DOHH2 (cell line): ENCODE measurements at regions not wholly inside any gene's neighbourhood (a gene's known extent, or its start where the extent isn't known, plus 50 kb on each side); places are given as distances from the start of the nearest gene placed in this dataset.
"Not testable (repeated sequence)": the region's sequence is repeated elsewhere in the genome, so short reads cannot be mapped to it uniquely, and the experiment has no call there.

Source experiments
- H3F3A ChIP-seq: fragments of 200-600 bp; sonication (generic), shearing (Covaris generic); 2 replicates; pipeline ENCODE4 v1.6.0; 2016; ENCODE audit warnings: antibody characterized with exemption, mild to moderate bottlenecking; ENCODE audit not compliant: control insufficient read depth, insufficient read depth
- H3K27ac ChIP-seq: fragments of 200-600 bp; sonication (generic); 2 replicates; pipeline ENCODE4 v1.5.1; 2014; ENCODE audit warnings: low read depth, mild to moderate bottlenecking, low read length, moderate library complexity
- H3K27me3 ChIP-seq: fragments of 200-600 bp; sonication (generic); 2 replicates; pipeline ENCODE4 v1.6.1; 2014; ENCODE audit warnings: mild to moderate bottlenecking, low read length, mixed read lengths; ENCODE audit not compliant: control insufficient read depth
- H3K36me3 ChIP-seq: fragments of 200-600 bp; sonication (generic); 2 replicates; pipeline ENCODE4 v1.6.1; 2014; ENCODE audit warnings: mild to moderate bottlenecking, low read length, moderate library complexity, mixed read lengths; ENCODE audit not compliant: control insufficient read depth
- H3K4me1 ChIP-seq: fragments of 200-600 bp; sonication (generic); 2 replicates; pipeline ENCODE4 v1.6.1; 2014; ENCODE audit warnings: mild to moderate bottlenecking, low read length, mixed read lengths; ENCODE audit not compliant: control insufficient read depth
- H3K4me2 ChIP-seq: fragments of 200-600 bp; sonication (generic); 2 replicates; pipeline ENCODE4 v1.6.0; 2014; ENCODE audit warnings: mild to moderate bottlenecking, low read length, moderate library complexity
- H3K4me3 ChIP-seq: fragments of 200-600 bp; sonication (generic); 2 replicates; pipeline ENCODE4 v1.5.1; 2014; ENCODE audit warnings: mild to moderate bottlenecking, low read length, mixed read lengths
- H3K79me2 ChIP-seq: fragments of 200-600 bp; sonication (generic); 2 replicates; pipeline ENCODE4 v1.6.1; 2014; ENCODE audit warnings: mild to moderate bottlenecking, low read length, mixed read lengths; ENCODE audit not compliant: control insufficient read depth
- H3K9me2 ChIP-seq: fragments of 200-600 bp; sonication (generic); replicated peaks from 2 replicates; pipeline ENCODE4 v1.6.1; 2014; ENCODE audit warnings: mild to moderate bottlenecking, low read length, mixed read lengths; ENCODE audit not compliant: control insufficient read depth
- H3K9me3 ChIP-seq: fragments of 200-600 bp; sonication (generic); 2 replicates; pipeline ENCODE4 v1.6.1; 2014; ENCODE audit warnings: antibody characterized with exemption, low read length, mixed read lengths; ENCODE audit not compliant: control insufficient read depth, insufficient read depth
- H4K20me1 ChIP-seq: fragments of 200-600 bp; sonication (generic); 2 replicates; pipeline ENCODE4 v1.6.0; 2014; ENCODE audit warnings: low read depth, mild to moderate bottlenecking, antibody characterized with exemption, low read length, moderate library complexity; ENCODE audit not compliant: control insufficient read depth, insufficient read depth
- CTCF ChIP-seq: fragments of 200-600 bp; sonication (generic); IDR thresholded peaks from one replicate; pipeline ENCODE4 v1.5.1; 2014; ENCODE audit warnings: antibody characterized with exemption, mild to moderate bottlenecking, low read depth, low read length; ENCODE audit not compliant: poor library complexity, severe bottlenecking
- EZH2phosphoT487 ChIP-seq: fragments of 200-600 bp; sonication (generic); IDR thresholded peaks from 2 replicates; pipeline ENCODE4 v1.6.1; 2017; ENCODE audit warnings: borderline replicate concordance, mild to moderate bottlenecking, antibody characterized with exemption, low read length, moderate library complexity, mixed read lengths

- H3K27me3 ChIP-seq, result no peaks in the 10 kb centered on the region
- H3K9me3 ChIP-seq, result no peaks in the 10 kb centered on the region
- no peak overlapping the region for H3K4me2 ChIP-seq
- no peak overlapping the region for H3K4me3 ChIP-seq
- no peaks in the 10 kb centered on the region for H4K20me1 ChIP-seq
- H3F3A ChIP-seq, result no peaks in the 10 kb centered on the region
- H3K79me2 ChIP-seq, result no peaks in the 10 kb centered on the region
- H3K27ac ChIP-seq, result no peak overlapping the region
- TF ChIP-seq EZH2phosphoT487, result no peak
- no peak for TF ChIP-seq CTCF
- H3K9me2 ChIP-seq, result no peaks in the 10 kb centered on the region
- no peaks in the 10 kb centered on the region for H3K36me3 ChIP-seq
- no peaks in the 10 kb centered on the region for H3K4me1 ChIP-seq
Observed at GRCh38 chr4:86451560-86452330, 91.9 kb upstream of the MAPK10 start.

- H3K9me3 ChIP-seq, result no peaks in the 10 kb centered on the region
- H3K79me2 ChIP-seq, result no peaks in the 10 kb centered on the region
- no peaks in the 10 kb centered on the region for H3K36me3 ChIP-seq
- no peaks in the 10 kb centered on the region for H3F3A ChIP-seq
- TF ChIP-seq CTCF (no peak), EZH2phosphoT487 (no peak)
- no peaks in the 10 kb centered on the region for H3K27me3 ChIP-seq
- no peak overlapping the region for H3K27ac ChIP-seq
- no peak overlapping the region for H3K4me3 ChIP-seq
- no peaks in the 10 kb centered on the region for H4K20me1 ChIP-seq
- H3K4me2 ChIP-seq, result no peak overlapping the region
- no peaks in the 10 kb centered on the region for H3K4me1 ChIP-seq
- H3K9me2 ChIP-seq, result no peaks in the 10 kb centered on the region
Observed at GRCh38 chr4:86452422-86452891, 92.6 kb upstream of the MAPK10 start.

- H3K4me3 ChIP-seq, result no peak overlapping the region
Observed at GRCh38 chr4:86452924-86453531, 93.2 kb upstream of the MAPK10 start.

GRCh38 chr4:86453611-86454072 is 93.8 kb upstream of the MAPK10 start:
- not testable (repeated sequence) for H3K4me2 ChIP-seq, H3K9me2 ChIP-seq, H3K9me3 ChIP-seq, H4K20me1 ChIP-seq, H3K79me2 ChIP-seq, H3F3A ChIP-seq, H3K4me3 ChIP-seq, H3K4me1 ChIP-seq, H3K27ac ChIP-seq, H3K27me3 ChIP-seq, H3K36me3 ChIP-seq

More at GRCh38 chr4:86452924-86453531, 93.2 kb upstream of the MAPK10 start:
- no peaks in the 10 kb centered on the region for H3F3A ChIP-seq
- H3K27ac ChIP-seq, result no peak overlapping the region
- H3K27me3 ChIP-seq, result no peaks in the 10 kb centered on the region
- H4K20me1 ChIP-seq, result no peaks in the 10 kb centered on the region
- H3K9me3 ChIP-seq, result no peaks in the 10 kb centered on the region
- no peaks in the 10 kb centered on the region for H3K36me3 ChIP-seq
- H3K79me2 ChIP-seq, result no peaks in the 10 kb centered on the region
- H3K4me1 ChIP-seq, result no peaks in the 10 kb centered on the region
- H3K4me2 ChIP-seq, result no peak overlapping the region
- no peaks in the 10 kb centered on the region for H3K9me2 ChIP-seq
- TF ChIP-seq CTCF (no peak), EZH2phosphoT487 (no peak)
